ENCODE measurements at regions not wholly inside any gene's neighbourhood (a gene's known extent, or its start where the extent isn't known, plus 50 kb on each side); places are given as distances from the start of the nearest gene placed in this dataset.
"Not testable (repeated sequence)": the region's sequence is repeated elsewhere in the genome, so short reads cannot be mapped to it uniquely, and the experiment has no call there.

DNA sequence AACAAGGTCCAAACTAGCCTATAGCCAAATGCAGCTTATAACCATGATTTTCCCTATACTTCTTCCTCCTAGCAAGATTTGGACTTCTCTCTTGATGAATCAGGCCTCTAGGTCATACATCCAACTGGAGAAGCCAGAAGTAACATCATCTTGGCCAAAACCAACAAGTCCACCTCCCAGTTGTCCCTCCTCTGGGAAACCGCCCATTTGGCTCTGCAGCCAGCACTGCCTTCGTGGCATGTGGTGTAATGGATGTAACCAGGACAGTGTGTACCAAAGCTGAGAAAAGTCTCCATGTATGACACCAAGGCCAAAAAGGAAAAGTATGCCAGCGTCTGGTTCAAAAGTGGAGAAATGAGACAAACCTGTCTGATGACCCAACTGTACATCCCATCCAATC, 59.3 kb upstream of the VASH1 start:
- DNase-seq: no peak

GRCh38 chr14:76705214-76705613, 56.1 kb upstream of the VASH1 start:
- no peak for DNase-seq

- DNase-seq: not testable (repeated sequence)
These were observed 55.1 kb upstream of the VASH1 start for GRCh38 chr14:76706207-76706606.

DNA sequence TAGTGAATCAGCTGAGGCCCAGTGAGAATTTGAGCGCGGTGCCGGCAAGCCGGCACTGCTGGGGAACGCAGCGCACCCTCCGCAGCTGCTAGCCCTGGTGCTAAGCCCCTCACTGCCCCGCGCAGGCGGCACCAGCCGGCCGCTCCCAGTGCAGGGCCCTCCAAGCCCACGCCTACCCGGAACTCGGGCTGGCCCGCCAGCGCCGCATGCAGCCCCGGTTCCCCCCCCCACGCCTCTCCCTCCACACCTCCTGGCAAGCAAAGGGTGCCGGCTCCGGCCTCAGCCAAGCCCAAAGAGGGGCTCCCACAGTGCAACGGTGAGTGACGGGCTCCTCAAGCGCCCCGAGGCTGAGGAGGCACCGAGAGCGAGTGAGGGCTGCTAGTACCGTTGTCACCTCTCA, 54.5 kb upstream of the VASH1 start:
- DNase-seq: no peak

GRCh38 chr14:76708028-76708427, 53.2 kb upstream of the VASH1 start:
- DNase-seq: no peak

- DNase-seq: no peak
These were observed 52.5 kb upstream of the VASH1 start for GRCh38 chr14:76708771-76709170.

DNA sequence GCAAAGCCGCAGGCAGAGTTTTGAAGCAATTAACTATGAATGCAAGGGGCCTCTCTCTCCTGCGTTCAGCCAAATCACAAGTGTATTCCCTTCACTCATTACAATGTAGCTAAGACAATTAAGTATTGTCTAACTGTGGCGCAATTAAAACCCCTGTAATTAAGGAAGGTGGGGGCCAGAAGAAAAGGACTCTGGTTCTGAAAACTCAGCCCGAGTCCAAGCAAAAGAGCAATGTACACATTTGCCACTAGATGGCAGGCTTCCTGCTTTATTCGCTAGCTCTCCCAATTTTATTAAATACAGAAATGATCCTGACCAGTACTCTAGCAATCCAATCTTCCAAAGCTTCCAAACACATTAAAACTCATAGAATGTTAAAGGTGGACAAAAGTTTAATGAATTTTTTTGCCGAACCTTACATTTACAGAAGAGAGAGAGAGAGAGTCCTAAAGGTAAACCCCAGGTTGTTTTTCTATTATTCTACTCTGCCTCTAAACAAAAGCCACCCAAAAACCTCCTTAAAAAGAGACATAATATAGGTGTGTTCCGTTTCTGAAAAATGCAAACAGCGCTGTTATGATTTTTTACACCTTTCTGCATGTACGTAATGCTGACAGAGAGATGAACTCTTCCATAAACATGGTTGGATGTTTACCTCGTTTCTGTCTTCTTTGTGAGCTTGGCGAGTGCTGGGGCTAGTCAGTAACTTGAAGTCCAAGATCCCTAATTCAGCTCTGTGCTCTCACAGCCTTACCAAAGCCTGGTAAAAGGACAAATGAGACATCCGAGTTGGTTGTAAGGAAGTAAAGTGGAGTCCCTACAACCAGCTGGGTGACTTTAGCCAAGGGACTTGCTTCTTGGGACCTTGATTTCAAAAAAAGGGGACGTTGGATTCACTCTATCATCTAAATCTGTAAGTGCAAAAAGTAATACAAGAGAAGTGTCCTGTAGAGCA, 50.9 kb upstream of the VASH1 start:
- peak; percentile 84 for DNase-seq
